HG03521 (cell line): ENCODE measurements at regions not wholly inside any gene's neighbourhood (a gene's known extent, or its start where the extent isn't known, plus 50 kb on each side); places are given as distances from the start of the nearest gene placed in this dataset.

Experiments
- ATAC-seq: cut with Tn5 transposase; IDR thresholded peaks from one replicate; pipeline ENCODE4 v1.9.1; 2021; ENCODE audit warnings: mild to moderate bottlenecking, moderate library complexity; ENCODE audit not compliant: unreplicated experiment

DNA sequence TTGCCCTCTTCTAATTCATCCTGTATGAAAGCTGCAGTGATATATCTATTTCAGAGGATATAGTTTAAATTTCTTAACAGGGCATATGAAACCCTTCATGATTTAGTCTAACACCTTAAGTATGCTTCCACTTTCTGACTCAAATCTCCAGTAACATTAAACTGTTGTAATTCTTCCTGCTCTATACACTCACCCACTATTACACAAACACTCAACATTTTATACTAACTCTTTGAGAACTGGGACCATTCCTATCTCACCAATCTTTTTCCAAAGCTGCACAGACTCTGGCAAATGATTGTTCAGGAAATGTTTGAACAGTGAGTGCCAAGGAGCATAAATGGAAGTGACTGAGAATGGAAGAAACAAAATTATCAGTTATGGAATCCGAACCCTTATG lies 560.4 kb upstream of the DPPA4 start:
- no peak for ATAC-seq

DNA sequence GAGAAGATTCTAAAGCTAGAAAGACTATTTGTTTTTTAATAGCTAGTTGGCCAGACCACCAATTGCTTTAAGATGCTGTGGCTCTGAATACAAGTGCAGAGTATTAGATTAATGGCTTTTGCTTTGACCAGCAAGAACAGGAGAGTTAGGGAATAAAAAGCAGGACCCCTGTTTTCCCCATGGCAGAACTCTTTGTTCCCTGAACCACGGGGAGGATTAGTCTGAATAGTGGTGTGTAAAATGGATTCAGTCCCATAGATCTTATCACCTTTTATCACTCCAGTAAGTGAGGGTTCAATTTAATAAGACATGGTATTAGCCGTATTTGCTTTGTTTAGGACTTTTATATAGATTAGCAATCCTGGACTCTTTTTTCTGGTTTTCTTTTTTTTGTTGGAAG lies 562.6 kb upstream of the DPPA4 start:
- no peak for ATAC-seq

DNA sequence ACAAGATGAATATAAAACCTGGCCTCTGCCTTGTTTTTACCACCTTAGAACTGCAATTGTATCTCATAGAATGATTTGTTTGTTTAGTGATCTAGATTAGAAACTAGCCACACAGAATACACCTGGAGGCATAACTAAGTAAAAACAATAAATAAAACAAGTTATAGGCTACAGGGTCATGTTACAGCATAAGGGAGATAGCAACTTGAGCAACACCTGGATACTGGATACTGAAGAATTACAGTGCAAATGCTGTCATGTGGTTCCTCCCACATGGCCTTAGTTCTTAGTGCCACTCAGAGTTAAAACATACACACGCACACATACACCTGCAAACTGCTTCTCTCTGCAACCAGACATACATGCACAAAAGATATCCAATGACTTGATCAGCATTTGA lies 563.4 kb upstream of the DPPA4 start:
- no peak for ATAC-seq

DNA sequence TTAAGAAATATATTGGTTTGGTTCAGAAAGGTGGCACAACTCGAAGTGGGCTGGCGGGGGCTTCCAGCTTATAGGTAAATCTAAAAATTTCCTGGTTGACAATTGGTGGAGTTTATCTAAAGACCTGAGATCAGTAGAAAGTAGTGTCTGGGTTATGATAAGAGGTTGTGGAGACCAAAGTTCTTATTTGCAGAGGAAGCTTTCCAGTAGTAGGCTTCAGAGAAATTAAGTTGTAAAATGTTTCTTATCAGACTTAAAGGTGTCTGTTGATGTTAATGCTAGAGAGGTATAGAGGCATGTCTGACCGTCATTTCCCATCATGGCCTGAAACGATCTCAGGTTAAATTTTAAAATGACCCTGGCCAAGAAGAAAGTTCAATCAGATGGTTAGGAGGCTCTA lies 565.2 kb upstream of the DPPA4 start:
- ATAC-seq = no peak

DNA sequence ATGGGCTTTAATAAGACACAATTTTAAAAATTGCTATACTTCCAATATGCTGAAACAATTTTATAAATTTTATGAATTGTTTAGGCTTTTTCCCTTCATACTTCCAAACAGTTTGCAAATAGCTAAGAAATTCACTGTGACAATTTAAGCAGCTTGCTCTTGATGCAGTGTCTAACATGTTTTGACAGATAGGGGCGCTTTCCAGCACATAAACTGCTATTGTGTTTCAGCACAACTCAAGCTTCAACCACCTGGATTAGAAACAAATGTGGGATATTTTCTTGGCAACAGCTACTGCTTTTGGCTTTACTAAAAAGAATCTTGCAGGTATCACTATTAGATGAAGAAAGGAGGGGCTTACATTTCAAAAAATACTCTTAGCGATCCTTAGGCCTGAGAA lies 565.8 kb upstream of the DPPA4 start:
- no peak for ATAC-seq

DNA sequence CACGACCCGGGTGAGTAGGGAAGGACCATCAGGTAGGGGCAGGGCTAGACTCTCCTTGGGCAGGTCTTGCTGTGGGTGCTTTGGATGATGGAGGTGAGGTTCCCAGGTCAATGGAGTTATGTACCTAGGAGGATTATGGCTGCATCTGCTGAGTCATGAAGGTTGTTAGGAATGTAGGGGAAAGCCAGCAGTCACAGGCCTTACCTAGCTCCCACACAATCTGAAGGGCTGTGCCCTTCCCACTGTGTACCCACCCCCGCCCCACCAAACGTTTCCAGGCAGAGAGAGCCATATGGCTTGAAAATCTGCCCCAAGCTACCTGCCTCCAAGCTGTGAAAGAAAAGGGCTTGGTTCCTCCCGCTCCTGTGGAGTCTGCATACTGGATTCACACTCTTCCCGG lies 573.4 kb upstream of the DPPA4 start:
- no peak for ATAC-seq

DNA sequence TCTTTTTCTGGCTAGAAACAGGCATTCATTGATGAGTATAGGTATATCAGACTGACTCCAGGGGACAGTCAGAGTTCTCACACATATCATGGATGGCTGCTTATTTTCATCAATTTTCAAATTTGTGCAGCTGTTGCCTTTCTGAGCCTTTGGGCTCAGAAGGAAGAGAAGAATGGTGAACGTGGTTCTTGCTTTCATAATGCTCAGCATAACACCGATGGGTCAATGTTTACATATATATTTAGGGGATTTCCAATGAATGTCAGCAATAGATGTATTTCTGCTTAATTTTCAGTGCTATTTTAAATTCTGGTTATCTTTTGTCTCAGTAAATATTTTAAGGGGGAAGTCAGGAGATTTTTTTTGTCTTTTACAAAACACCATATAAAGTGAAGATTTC lies 581.4 kb upstream of the DPPA4 start:
- no peak for ATAC-seq

DNA sequence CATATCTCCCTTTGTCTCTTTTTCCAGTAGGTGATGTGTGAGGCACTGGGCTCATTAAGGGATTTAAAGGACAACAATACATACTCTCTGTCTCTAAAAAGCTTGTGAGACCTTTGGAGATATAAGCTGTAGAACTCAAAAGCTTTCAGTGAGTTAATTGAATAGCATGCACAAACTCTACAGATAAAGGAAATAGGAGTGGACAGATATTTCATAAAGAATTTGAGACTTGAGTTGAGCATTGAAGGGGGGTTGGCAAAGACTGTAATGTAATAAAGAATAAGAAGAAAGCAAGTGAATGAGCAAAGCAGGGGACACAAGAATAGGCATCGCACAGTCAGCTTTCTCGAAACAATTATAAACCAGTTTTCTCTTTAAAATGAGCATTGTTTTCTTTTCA lies 583.4 kb upstream of the DPPA4 start:
- no peak for ATAC-seq

DNA sequence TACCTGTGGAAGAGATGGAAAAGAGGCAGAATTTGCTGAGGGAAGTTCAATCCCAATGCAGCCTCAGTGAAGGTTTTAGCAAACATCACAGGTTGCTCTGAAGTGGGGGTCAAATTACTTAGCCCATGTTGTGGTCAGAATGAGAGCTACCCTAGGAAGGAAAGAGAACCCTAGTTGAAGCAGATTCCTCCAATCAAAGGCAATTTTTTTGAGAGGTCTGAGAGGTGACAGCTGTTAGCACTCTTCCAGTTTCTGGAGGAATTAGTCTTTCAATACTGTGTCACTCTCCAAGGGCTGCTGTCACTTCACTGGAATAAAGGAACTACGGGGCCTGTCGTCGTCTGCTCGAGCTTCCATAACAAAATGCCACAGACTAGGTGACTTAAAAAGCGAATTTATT lies 584.2 kb upstream of the DPPA4 start:
- no peak for ATAC-seq

DNA sequence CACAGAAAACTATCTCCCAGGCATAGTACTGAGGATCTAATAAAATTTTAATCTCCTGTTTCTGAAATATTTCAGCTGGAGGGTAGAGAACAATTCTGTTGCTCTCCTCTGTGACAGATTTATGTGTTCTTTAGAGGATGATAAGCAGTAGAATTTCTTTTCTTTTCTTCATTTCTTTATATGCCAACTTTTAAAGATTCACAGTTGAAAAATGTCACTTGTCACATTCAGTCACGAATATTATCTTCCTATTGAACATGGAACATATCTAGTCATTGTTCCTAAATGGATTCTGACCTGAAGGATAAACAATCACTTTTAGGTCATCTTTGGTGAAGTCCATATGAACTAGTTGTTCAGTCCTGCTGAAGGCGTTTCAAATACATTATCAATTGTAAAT lies 585.5 kb upstream of the DPPA4 start:
- ATAC-seq = no peak

DNA sequence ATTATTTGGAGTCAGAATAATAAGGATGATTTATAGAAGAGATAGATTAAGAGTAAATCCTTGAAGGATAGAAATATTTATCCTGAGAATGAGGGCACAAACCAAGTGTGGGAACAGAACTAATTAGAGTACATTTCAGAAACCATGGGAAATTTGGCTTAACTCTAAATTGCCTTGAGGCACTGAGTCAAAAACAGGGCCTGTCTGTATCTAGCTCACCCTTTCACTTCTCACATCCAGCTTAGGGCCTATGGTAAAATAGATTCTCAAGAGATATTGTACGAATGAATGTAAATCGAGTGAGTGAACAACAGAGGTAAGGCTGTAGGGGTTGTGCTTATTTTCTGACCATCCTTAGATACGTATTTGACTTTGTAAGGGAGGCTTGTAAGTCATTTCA lies 586.1 kb upstream of the DPPA4 start:
- ATAC-seq = no peak

DNA sequence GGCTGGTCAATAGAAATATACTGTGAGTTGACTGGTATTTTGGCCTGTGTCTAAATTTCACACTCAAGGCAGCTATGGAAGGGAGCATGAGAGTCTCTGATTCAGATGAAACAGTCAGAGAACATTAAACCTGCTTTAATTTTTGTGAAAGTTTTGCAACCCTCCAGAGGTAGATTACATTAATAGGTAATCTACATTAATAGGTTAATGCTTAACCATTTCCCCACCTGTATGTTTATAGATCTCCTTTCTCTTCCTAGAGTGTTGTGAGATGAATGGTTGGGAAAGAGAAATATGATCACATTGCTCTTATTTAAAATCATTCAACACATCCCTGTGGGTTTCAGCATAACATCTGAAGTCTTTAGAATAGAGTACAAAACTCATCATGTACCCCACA lies 586.9 kb upstream of the DPPA4 start:
- ATAC-seq = no peak

DNA sequence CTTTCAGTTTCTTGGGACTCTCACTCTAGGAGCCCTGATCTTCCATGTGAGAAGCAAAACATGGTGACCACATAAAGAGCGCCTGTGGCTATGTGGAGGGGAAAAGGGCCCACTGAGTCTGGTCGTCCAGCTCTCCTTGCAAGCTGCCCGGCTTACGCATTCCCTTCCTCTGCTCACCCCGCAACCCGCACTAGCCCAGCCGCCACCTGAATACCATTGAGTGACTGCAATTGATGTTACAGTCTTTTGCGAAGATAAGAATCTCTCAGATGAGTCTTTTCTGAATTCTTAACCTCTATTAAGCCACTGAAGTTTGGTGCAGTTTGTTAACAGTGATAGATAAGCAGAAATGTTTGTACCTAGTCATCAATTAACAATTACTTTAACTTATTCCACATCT lies 589.0 kb upstream of the DPPA4 start:
- ATAC-seq = no peak

DNA sequence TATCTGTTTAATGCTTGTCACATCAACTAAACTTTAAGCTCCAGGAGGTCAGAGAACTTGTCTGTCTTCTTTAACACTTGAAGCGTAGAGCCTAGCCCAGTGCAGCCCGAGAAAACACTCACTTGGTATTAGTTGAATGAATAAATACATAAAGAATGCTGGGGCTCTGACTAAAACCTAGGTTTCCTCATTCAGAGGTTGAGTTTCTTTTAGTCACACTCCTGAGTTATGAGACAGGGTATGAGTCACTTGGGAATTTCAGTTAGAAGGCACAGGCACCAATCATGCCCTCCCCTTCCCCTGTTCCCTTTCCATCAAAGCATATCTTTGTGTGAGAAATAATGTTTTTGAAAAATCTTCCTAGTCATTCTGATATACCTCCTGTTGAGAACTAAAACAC lies 589.8 kb upstream of the DPPA4 start:
- no peak for ATAC-seq

DNA sequence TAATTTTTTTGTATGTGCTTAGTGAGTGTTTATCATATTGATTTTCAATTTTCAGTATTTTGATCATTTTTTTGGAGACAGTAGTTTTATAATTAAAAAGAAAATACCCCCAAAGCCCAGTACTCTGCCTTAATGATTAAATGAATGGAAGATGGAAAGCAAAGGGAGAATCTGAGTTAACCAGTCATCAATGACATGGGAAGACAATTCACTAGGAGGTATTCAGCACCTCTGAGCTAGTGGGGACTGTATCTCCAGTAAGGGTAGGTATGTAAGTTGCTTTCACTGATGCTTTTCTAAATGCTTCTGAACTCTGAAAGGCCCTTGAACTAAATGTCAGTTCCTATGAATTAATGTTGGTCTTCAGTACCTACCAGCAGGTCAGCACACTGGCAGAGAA lies 590.4 kb upstream of the DPPA4 start:
- no peak for ATAC-seq

DNA sequence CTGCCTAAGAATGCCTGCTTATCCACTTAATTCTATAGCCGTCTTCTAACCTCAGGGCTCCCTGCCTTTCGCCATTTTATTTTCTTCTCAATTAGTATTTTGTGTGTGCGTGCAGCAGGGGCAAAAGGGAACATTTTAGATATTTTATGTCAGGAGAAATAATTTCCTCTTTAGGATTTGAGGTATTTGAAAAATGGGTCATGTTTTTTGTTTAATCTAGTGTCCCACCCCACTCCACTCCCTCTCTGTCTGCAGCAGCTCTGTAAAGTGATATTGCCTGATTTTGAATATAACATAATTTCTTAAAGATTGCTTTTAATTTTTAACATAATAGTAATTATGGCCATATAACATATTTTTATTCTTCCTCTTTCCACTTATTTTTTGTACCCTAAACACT lies 593.2 kb upstream of the DPPA4 start:
- ATAC-seq = no peak

DNA sequence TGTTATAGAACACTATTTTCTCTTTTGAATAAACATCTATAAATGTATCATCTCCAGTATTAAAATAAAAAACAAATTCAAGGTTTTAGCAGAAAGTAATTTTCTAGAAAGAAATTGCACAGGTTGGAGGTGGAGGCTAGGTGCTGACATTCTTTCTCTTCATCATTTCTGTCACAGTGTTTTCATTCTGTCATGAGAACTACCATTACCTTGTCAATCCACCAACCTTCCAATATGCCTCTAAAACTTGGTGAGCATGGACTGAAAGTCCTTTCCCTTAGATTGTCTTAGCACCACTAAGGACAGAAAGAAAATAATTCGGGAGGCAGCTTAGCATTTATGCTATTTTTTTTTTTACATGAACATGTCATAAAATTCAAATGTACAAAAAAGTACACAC lies 596.2 kb upstream of the DPPA4 start:
- ATAC-seq = no peak

DNA sequence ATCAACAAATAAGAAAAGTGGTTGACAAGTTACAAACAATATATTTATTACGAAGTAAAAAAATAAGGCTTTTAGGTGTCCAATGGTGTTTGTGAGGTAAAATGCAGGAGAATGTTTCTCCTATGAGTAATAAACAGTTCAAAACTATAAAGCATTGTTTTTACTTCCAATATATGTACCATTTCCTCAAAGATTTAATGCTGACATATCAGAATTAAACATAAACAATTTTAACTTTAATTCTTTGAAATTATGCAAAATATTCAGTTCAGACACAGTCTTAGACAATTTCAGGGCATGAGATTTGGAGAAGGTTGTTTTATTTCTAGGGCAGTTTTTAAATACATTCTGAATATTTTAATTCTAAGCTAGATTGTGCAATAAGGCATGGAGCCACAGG lies 602.5 kb upstream of the DPPA4 start:
- ATAC-seq = no peak

DNA sequence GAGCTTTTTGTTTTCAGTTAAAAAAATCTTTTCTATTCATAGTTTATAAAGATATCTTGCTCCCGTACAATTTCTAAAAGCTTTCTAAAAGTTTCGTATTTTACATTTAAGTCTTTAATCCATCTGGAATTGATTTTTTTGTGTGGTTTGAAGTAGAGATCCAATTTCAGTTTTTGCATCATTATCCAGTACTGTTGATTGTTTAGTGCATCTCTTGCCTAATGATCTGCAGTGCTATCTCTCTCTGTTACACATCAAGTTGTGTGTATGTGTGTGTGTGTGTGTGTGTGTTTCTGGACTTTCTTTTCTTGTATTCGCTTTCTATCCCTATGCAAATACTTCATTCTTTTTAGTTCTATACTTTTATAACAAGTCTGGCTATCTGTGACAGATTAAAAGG lies 605.8 kb upstream of the DPPA4 start:
- no peak for ATAC-seq

DNA sequence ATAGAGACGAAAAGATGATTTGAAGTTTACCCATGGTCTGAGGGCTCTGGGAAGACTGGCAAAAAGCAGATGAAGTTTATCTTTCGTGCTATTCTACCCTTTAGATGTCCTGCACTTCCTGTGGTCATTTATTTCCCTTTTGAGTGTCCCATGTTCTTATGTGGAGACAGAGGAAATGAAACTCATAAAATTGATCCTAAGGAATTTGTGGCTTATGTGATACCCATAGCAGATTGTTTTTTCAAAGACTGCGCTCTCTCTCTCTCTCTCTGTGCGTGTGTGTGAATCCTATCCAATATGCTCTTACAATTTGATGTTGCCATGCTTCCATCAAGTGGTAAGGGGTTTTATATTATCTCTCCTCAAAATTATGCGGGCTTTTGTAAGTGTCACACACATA lies 607.5 kb upstream of the DPPA4 start:
- no peak for ATAC-seq

DNA sequence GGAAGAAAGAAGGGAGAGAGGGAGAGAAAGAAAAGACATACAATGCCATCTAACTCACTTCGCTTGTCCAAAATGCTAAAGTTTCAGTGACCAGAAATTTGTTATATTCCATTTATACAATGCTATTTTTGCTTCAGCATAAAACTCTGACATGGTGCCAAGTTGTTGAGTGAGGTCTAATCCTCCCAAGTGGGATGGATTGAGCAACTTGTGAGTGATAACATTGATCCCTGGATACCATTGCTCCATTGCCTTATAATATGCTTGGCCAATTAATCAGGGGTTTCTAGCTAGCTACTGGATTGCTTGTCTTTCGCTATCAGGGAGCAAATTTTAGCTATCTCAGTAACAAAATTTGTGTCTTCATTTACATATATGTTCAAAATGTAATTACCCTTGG lies 615.6 kb upstream of the DPPA4 start:
- no peak for ATAC-seq

DNA sequence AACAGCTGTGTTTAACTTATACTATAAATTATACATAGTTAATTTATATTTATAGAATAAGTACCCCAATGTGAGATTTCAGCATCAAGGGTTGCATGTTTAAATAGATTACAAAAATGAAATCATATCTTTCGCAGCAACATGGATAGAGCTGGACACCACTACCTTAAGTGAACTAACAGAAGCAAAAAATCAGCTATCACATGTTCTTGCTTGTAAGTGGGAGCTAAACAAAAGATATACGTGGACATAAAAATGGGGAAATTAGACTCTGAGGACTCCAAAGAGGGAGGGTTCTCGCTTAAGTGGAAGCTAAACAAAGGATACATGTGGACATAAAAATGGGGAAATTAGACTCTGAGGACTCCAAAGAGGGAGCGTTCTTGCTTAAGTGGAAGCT lies 626.5 kb upstream of the DPPA4 start:
- no peak for ATAC-seq

DNA sequence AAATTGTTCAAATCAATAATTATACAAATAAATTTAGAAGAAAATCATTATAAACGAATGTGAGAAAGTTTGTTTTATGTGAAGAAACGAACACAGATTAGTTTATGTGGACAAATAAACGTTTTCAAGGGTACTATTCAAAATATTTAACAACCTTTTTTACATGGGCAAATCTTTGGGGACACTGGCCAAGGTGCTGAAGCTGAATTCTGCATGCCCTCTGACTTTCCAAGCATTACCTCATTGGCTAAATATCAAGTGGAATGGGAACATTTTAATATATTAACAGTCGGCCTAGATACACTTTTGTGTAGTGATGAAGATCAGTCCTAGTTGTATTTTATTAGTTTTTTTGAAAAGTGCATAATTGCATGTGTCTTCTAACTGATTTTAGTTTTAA lies 636.4 kb upstream of the DPPA4 start:
- no peak for ATAC-seq

DNA sequence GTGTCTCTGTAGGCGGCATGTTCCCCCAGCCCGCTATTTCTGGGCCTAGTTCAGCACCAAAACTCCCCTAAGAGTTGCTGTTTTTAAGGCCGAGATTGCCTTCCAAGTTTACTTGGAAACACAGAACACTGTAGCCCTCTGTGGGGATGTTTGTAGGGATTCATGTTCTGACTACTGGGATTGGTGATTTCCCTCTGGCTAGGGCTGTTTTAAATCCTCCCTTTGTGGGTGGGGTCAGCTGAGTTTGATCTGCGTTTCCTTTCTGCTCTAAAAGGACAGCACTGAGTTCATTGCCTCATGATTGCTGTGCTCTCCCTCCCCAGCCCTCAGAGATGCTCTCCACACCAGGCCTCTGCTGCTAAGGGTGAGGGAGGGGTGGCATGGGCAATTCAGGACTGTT lies 640.6 kb upstream of the DPPA4 start:
- ATAC-seq = no peak
